ENCODE measurements at regions not wholly inside any gene's neighbourhood (a gene's known extent, or its start where the extent isn't known, plus 50 kb on each side); places are given as distances from the start of the nearest gene placed in this dataset.

GRCh38 chr1:245090491-245091090 lies 64.2 kb upstream of the KIF26B start:
- ChIA-PET CTCF (ENCODE audit: low intra/inter-chr PET ratio) (no interaction called here), POLR2A (interaction anchor here (0.6 to 1.5 kb wide), 2 partner anchors 23 to 1219 kb away, joined by 3 to 6 read pairs; no protein-coding TSS in a partner anchor)
- Histone ChIP-seq H3K9ac (ENCODE audit: insufficient read depth in 1 of 2, low read depth in 2 of 2, low read length in 2 of 2) (no peak overlapping the region), H3K79me2 (ENCODE audit: control insufficient read depth, insufficient read depth, low read length) (no peaks in the 10 kb centered on the region), H4K20me1 (replicated peaks; ENCODE audit: control insufficient read depth, insufficient read depth, low read length) (no peaks in the 10 kb centered on the region), H3K4me3 (no peak overlapping the region), H3K27ac (ENCODE audit: extremely low read depth, low read depth, low read length) (no peak overlapping the region), H3K4me1 (replicated peaks in 1 of 2; ENCODE audit: control insufficient read depth in 2 of 2, insufficient read depth in 2 of 2, low read length in 2 of 2) (peaks cover 4 to 12% of the 10 kb centered on the region in 2 experiments; a peak in 4 of 5 replicates), H3K4me2 (ENCODE audit: insufficient read depth, low read length) (no peak overlapping the region), H3K9me3 (replicated peaks; ENCODE audit: control insufficient read depth, insufficient read depth, low read depth, low read length) (no peaks in the 10 kb centered on the region), H3K36me3 (ENCODE audit: control insufficient read depth, insufficient read depth, low read length) (peaks cover 4% of the 10 kb centered on the region; the same call in 1 of the 3 replicates), H2AFZ (ENCODE audit: low read depth, low read length) (no peak overlapping the region), H3K27me3 (ENCODE audit: control insufficient read depth in 2 of 2, insufficient read depth in 2 of 2, low read length in 2 of 2) (no peaks in the 10 kb centered on the region), H3K9me1 (ENCODE audit: control insufficient read depth, insufficient read depth, low read length) (no peaks in the 10 kb centered on the region)
- FAIRE-seq (no peak), ATAC-seq (no peak), DNase-seq (ENCODE audit: extremely low read depth in 1 of 4, low spot score in 3 of 4) (no peak)
- no TSS peak for BruUV-seq (replicated peaks)
- intact Hi-C loops (cut with micrococcal nuclease) (no loop called here), in situ Hi-C loops (cut with MboI) (no loop called here)
- no peak for TF ChIP-seq MBD2 (IDR thresholded peaks at IDR 0.05; ENCODE audit: borderline replicate concordance, low read depth)
- TF ChIP-seq ZNF589 (CRISPR knock-in tag; IDR thresholded peaks at IDR 0.05; ENCODE audit: low read depth), result no peak
- no peak for TF ChIP-seq HNRNPL (IDR thresholded peaks at IDR 0.05; ENCODE audit: low read depth, low read length)
- no peak for TF ChIP-seq NUFIP1 (IDR thresholded peaks at IDR 0.05; ENCODE audit: partially characterized antibody)
- TF ChIP-seq E4F1 (CRISPR knock-in tag; IDR thresholded peaks at IDR 0.05; ENCODE audit: borderline replicate concordance), result no peak
- WGBS (ENCODE audit: insufficient coverage, low coverage, missing lambda C conversion rate), result 63% methylated on average over 11 of the region's 11 CpGs

All from K562 (cell line).